IMR-90 (cell line): ENCODE measurements at regions not wholly inside any gene's neighbourhood (a gene's known extent, or its start where the extent isn't known, plus 50 kb on each side); places are given as distances from the start of the nearest gene placed in this dataset.

ENCODE experiments used
- ATAC-seq: fragments of 200-7000 bp; cut with Tn5 transposase; 2 replicates; pipeline ENCODE4 v1.9.1; 2020; ENCODE audit warnings: low read depth, mild to moderate bottlenecking, moderate library complexity
- BruUV-seq: library from RNA; stranded (reverse); fragments of 400-500 nt; replicated peaks from 2 replicates; lab custom pipeline; 2021; lab: Mats Ljungman, UMichigan
- CTCF ChIA-PET: fragments of 300-600 bp; formaldehyde crosslinking; extraction: SDS; loops from one replicate; lab custom pipeline; 2021; ENCODE audit warnings: antibody characterized with exemption; lab: Yijun Ruan, JAX
- POLR2A ChIA-PET: fragments of 300-600 bp; sonication (Branson Sonifier 250); formaldehyde crosslinking; loops from one replicate; lab custom pipeline; 2022; ENCODE audit warnings: antibody characterized with exemption; ENCODE audit not compliant: unreplicated experiment; lab: Charles Lee
- DNase-seq: peaks from one replicate; pipeline ENCODE4 v3.0.0; 2013
- H2AFZ ChIP-seq: replicated peaks from 2 replicates; pipeline ENCODE3; 2013; ENCODE audit warnings: low read length, mild to moderate bottlenecking; ENCODE audit not compliant: poor library complexity
- H2AK5ac ChIP-seq: 2 replicates; pipeline ENCODE4 v1.6.1; 2013; ENCODE audit warnings: low read depth, low read length, inconsistent platforms
- H2AK9ac ChIP-seq: replicated peaks from 2 replicates; pipeline ENCODE3; 2013; ENCODE audit warnings: mild to moderate bottlenecking, low read depth, low read length, moderate library complexity; ENCODE audit not compliant: poor library complexity
- H2BK120ac ChIP-seq: 2 replicates; pipeline ENCODE4 v1.6.1; 2013; ENCODE audit warnings: low read depth, low read length, inconsistent platforms
- H2BK15ac ChIP-seq: 3 replicates; pipeline ENCODE4 v1.6.1; 2013; ENCODE audit warnings: low read depth, low read length, inconsistent platforms
- H2BK20ac ChIP-seq: 2 replicates; pipeline ENCODE4 v1.6.1; 2013; ENCODE audit warnings: low read depth, mild to moderate bottlenecking, inconsistent platforms, low read length, moderate library complexity
- H2BK5ac ChIP-seq: 2 replicates; pipeline ENCODE4 v1.6.1; 2013; ENCODE audit warnings: mild to moderate bottlenecking, low read depth, low read length, inconsistent platforms; ENCODE audit not compliant: poor library complexity, severe bottlenecking
- H3K14ac ChIP-seq: replicated peaks from 2 replicates; pipeline ENCODE4 v1.6.1; 2013; ENCODE audit warnings: low read depth, low read length, inconsistent platforms
- H3K18ac ChIP-seq: 2 replicates; pipeline ENCODE4 v1.6.1; 2013; ENCODE audit warnings: low read depth, low read length, control low read depth
- H3K23ac ChIP-seq: 2 replicates; pipeline ENCODE4 v1.6.1; 2013; ENCODE audit warnings: low read depth, low read length, inconsistent platforms
- H3K27ac ChIP-seq: 2 replicates; pipeline ENCODE4 v1.5.1; 2013; ENCODE audit warnings: mild to moderate bottlenecking, control low read depth, low read length; ENCODE audit not compliant: insufficient read depth
- H3K27me3 ChIP-seq: 2 replicates; pipeline ENCODE4 v1.6.1; 2013; ENCODE audit warnings: low read length; ENCODE audit not compliant: control insufficient read depth, insufficient read depth
- H3K36me3 ChIP-seq: 2 replicates; pipeline ENCODE4 v1.6.1; 2013; ENCODE audit warnings: low read length, mixed read lengths; ENCODE audit not compliant: control insufficient read depth, insufficient read depth
- H3K4ac ChIP-seq: 2 replicates; pipeline ENCODE4 v1.6.1; 2013; ENCODE audit warnings: low read depth, low read length, inconsistent platforms
- H3K4me1 ChIP-seq: 2 replicates; pipeline ENCODE4 v1.6.1; 2013; ENCODE audit warnings: low read length, mixed read lengths; ENCODE audit not compliant: control insufficient read depth, insufficient read depth
- H3K4me2 ChIP-seq: 2 replicates; pipeline ENCODE4 v1.6.1; 2013; ENCODE audit warnings: low read depth, mild to moderate bottlenecking, control low read depth, low read length, moderate library complexity
- H3K4me3 ChIP-seq: 2 replicates; pipeline ENCODE4 v1.5.1; 2013; ENCODE audit warnings: low read depth, mild to moderate bottlenecking, control low read depth, low read length, moderate library complexity; ENCODE audit not compliant: insufficient read depth
- H3K56ac ChIP-seq: 2 replicates; pipeline ENCODE4 v1.6.1; 2013; ENCODE audit warnings: low read length, inconsistent platforms; ENCODE audit not compliant: insufficient read depth; ENCODE audit errors: extremely low read depth
- H3K79me1 ChIP-seq, 2 experiments: 2 replicates each; pipeline ENCODE4 v1.6.1; 2013; ENCODE audit warnings: low read length in 2 of 2, inconsistent platforms in 1 of 2, low read depth in 1 of 2
- H3K9ac ChIP-seq: 2 replicates; pipeline ENCODE4 v1.6.1; 2013; ENCODE audit warnings: low read depth, low read length, control low read depth
- H3K9me1 ChIP-seq: 2 replicates; pipeline ENCODE4 v1.6.1; 2013; ENCODE audit warnings: low read length, inconsistent platforms; ENCODE audit not compliant: insufficient read depth
- H3K9me3 ChIP-seq: 2 replicates; pipeline ENCODE4 v1.6.1; 2013; ENCODE audit warnings: low read length; ENCODE audit not compliant: control insufficient read depth, insufficient read depth
- H4K20me1 ChIP-seq: 2 replicates; pipeline ENCODE4 v1.6.1; 2013; ENCODE audit warnings: low read length, inconsistent platforms; ENCODE audit not compliant: insufficient read depth
- H4K5ac ChIP-seq: 2 replicates; pipeline ENCODE4 v1.6.1; 2013; ENCODE audit warnings: mild to moderate bottlenecking, low read depth, low read length, control low read depth
- H4K8ac ChIP-seq, 2 experiments: 2 replicates each; pipeline ENCODE4 v1.6.1; 2013; ENCODE audit warnings: low read depth in 2 of 2, low read length in 2 of 2, control low read depth in 1 of 2, inconsistent platforms in 1 of 2
- H4K91ac ChIP-seq: 2 replicates; pipeline ENCODE4 v1.6.1; 2013; ENCODE audit warnings: low read depth, low read length, inconsistent platforms; ENCODE audit not compliant: insufficient read depth
- BHLHE40 ChIP-seq: fragments of 150-350 bp; IDR thresholded peaks from 2 replicates; pipeline ENCODE4 v1.6.1; 2016; ENCODE audit warnings: mild to moderate bottlenecking, low read depth, low read length
- CEBPB ChIP-seq: IDR thresholded peaks from 2 replicates; pipeline ENCODE4 v1.6.1; 2012; ENCODE audit warnings: low read depth, low read length, improper control_type of control experiment
- CHD1 ChIP-seq: IDR thresholded peaks from 2 replicates; pipeline ENCODE4 v1.6.1; 2012; ENCODE audit warnings: low read depth, low read length, improper control_type of control experiment
- FOS ChIP-seq: fragments of 150-350 bp; IDR thresholded peaks from 2 replicates; pipeline ENCODE4 v1.6.1; 2016; ENCODE audit warnings: low read depth, low read length
- MAFK ChIP-seq: IDR thresholded peaks from 2 replicates; pipeline ENCODE4 v1.6.1; 2012; ENCODE audit warnings: low read depth, low read length, improper control_type of control experiment
- MAZ ChIP-seq: IDR thresholded peaks from 2 replicates; pipeline ENCODE4 v1.6.1; 2012; ENCODE audit warnings: low read depth, mild to moderate bottlenecking, low read length, improper control_type of control experiment, moderate library complexity, borderline replicate concordance
- MXI1 ChIP-seq: IDR thresholded peaks from 2 replicates; pipeline ENCODE4 v1.6.1; 2012; ENCODE audit warnings: low read depth, mild to moderate bottlenecking, low read length, moderate library complexity, borderline replicate concordance
- NFE2L2 ChIP-seq: fragments of 150-350 bp; IDR thresholded peaks from 2 replicates; pipeline ENCODE4 v1.6.1; 2016; ENCODE audit warnings: low read depth, mild to moderate bottlenecking, low read length
- POLR2A ChIP-seq: IDR thresholded peaks from 2 replicates; pipeline ENCODE4 v1.6.1; 2012; ENCODE audit warnings: mild to moderate bottlenecking, low read depth, low read length
- RAD21 ChIP-seq: IDR thresholded peaks from 2 replicates; pipeline ENCODE4 v1.6.1; 2012; ENCODE audit warnings: low read length, improper control_type of control experiment
- RCOR1 ChIP-seq: IDR thresholded peaks from 2 replicates; pipeline ENCODE4 v1.6.1; 2012; ENCODE audit warnings: mild to moderate bottlenecking, low read length, improper control_type of control experiment; ENCODE audit not compliant: insufficient replicate concordance
- RFX5 ChIP-seq: IDR thresholded peaks from 2 replicates; pipeline ENCODE4 v1.8.0; 2012; ENCODE audit warnings: low read depth, mild to moderate bottlenecking, low read length, moderate library complexity
- SMC3 ChIP-seq: fragments of 150-350 bp; IDR thresholded peaks from 2 replicates; pipeline ENCODE4 v1.6.1; 2016; ENCODE audit warnings: low read depth, mild to moderate bottlenecking, antibody characterized with exemption, low read length, moderate library complexity
- USF2 ChIP-seq: fragments of 150-350 bp; IDR thresholded peaks from 2 replicates; pipeline ENCODE4 v1.6.1; 2017; ENCODE audit warnings: mild to moderate bottlenecking, antibody characterized with exemption, low read length, low read depth
- WGBS, 2 experiments: methylation state at CpG; one replicate each; pipeline versions ENCODE4 v1.1.5 to v1.1.7; 2013; ENCODE audit warnings: missing lambda C conversion rate in 2 of 2; ENCODE audit not compliant: insufficient read length in 1 of 2; ENCODE audit errors: extremely low coverage in 2 of 2; 5-methylcytosine and 5-hydroxymethylcytosine counted together
- dilution Hi-C: fragments of 300-500 bp; cut with HindIII; formaldehyde crosslinking; loops from one replicate; pipeline ENCODE4 v1.14.3; 2018; ENCODE audit warnings: low sequenced_read_pairs; ENCODE audit not compliant: unreplicated experiment
- in situ Hi-C: fragments of 300-500 bp; cut with MboI; formaldehyde crosslinking; loops from 3 replicates; pipeline ENCODE4 v1.14.3; 2019; ENCODE audit warnings: low sequenced_read_pairs, inconsistent platforms, mixed read lengths
- intact Hi-C: fragments of 100-400 bp; cut with micrococcal nuclease; formaldehyde crosslinking; loops from 2 replicates; pipeline ENCODE4 v1.10.0; 2022
- TF ChIP-seq, protein P1 (sequence below): fragments of 150-350 bp; IDR thresholded peaks from 2 replicates; pipeline ENCODE4 v1.6.1; 2016; ENCODE audit warnings: low read depth, mild to moderate bottlenecking, low read length, moderate library complexity, borderline replicate concordance
- TF ChIP-seq, protein P2 (sequence below): conservative IDR thresholded peaks from 2 replicates; pipeline ENCODE4 v1.5.1; 2012; ENCODE audit warnings: mild to moderate bottlenecking, low read depth, low read length, improper control_type of control experiment

DNA sequence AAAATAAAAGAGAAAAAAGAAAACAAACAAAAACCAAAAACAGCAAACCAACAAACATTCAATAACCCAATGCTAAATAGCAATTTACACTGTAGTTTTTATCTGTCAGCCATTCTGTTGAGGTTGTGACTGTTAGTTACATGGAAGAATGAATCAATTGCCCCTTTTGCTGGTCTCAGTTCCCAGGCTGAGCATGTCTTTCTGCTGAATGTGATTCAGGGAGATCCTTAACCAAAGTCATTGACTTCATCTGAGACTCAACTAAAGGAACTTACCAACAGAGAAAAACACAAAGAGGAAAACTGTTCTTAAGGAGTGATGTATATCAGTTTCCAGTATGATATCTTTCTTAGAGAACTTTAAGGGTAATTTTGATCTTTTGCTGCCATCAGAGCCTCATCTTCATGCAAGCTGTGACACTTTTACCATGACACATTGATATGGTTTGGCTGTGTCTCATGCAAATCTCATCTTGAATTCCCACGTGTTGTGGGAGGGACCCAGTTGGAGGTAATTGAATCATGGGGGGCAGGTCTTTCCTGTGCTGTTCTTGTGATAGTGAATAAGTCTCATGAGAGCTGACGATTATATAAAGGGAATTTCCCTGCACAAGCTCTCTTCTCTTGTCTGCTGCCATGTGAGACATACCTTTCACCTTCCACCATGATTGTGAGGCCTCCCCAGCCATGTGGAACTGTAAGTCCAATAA lies 469.8 kb downstream of the KIF20B start:
- Histone ChIP-seq H4K5ac (no peak overlapping the region), H2AK5ac (no peak overlapping the region), H2AK9ac (no peak overlapping the region), H3K4ac (no peak overlapping the region), H2BK15ac (no peak overlapping the region), H3K14ac (no peak overlapping the region), H4K8ac (no peak overlapping the region), H3K9me1 (no peaks in the 10 kb centered on the region), H3K79me1 (no peaks in the 10 kb centered on the region), H3K36me3 (no peaks in the 10 kb centered on the region), H3K56ac (no peak overlapping the region), H2BK5ac (no peak overlapping the region), H2BK20ac (no peak overlapping the region), H3K23ac (no peak overlapping the region), H4K20me1 (no peaks in the 10 kb centered on the region), H3K9me3 (no peaks in the 10 kb centered on the region), H3K9ac (no peak overlapping the region), H4K91ac (no peak overlapping the region), H3K4me3 (no peak overlapping the region), H3K4me2 (no peak overlapping the region), H2AFZ (no peak overlapping the region), H3K18ac (no peak overlapping the region), H2BK120ac (no peak overlapping the region), H3K27me3 (no peaks in the 10 kb centered on the region), H3K4me1 (no peaks in the 10 kb centered on the region), H3K27ac (no peak overlapping the region)
- TF ChIP-seq FOS (no peak), BHLHE40 (no peak), MXI1 (no peak), SMC3 (no peak), CEBPB (no peak), MAFK (no peak), CHD1 (no peak), RAD21 (no peak), NFE2L2 (no peak), MAZ (no peak), USF2 (no peak), RFX5 (no peak), RCOR1 (no peak), POLR2A (no peak)
- TF ChIP-seq, protein P1, sequence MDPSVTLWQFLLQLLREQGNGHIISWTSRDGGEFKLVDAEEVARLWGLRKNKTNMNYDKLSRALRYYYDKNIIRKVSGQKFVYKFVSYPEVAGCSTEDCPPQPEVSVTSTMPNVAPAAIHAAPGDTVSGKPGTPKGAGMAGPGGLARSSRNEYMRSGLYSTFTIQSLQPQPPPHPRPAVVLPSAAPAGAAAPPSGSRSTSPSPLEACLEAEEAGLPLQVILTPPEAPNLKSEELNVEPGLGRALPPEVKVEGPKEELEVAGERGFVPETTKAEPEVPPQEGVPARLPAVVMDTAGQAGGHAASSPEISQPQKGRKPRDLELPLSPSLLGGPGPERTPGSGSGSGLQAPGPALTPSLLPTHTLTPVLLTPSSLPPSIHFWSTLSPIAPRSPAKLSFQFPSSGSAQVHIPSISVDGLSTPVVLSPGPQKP, result no peak
- TF ChIP-seq, protein P2, sequence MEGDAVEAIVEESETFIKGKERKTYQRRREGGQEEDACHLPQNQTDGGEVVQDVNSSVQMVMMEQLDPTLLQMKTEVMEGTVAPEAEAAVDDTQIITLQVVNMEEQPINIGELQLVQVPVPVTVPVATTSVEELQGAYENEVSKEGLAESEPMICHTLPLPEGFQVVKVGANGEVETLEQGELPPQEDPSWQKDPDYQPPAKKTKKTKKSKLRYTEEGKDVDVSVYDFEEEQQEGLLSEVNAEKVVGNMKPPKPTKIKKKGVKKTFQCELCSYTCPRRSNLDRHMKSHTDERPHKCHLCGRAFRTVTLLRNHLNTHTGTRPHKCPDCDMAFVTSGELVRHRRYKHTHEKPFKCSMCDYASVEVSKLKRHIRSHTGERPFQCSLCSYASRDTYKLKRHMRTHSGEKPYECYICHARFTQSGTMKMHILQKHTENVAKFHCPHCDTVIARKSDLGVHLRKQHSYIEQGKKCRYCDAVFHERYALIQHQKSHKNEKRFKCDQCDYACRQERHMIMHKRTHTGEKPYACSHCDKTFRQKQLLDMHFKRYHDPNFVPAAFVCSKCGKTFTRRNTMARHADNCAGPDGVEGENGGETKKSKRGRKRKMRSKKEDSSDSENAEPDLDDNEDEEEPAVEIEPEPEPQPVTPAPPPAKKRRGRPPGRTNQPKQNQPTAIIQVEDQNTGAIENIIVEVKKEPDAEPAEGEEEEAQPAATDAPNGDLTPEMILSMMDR, result no peak
- POLR2A ChIA-PET, result no interaction called here
- in situ Hi-C loops (no loop called here), intact Hi-C loops (no loop called here), dilution Hi-C loops (no loop called here)
- CTCF ChIA-PET, result no interaction called here
- DNase-seq (no peak), ATAC-seq (no peak)
- WGBS, 2 experiments, result no CpG with 5 or more reads among the region's 2 CpGs
- BruUV-seq, result no TSS peak
